ENCODE measurements at regions not wholly inside any gene's neighbourhood (a gene's known extent, or its start where the extent isn't known, plus 50 kb on each side); places are given as distances from the start of the nearest gene placed in this dataset.

GRCh38 chr2:183803596-183803995, 679.4 kb downstream of the NUP35 start (continued):
- no peak for TF ChIP-seq CTCF (IDR thresholded peaks at IDR 0.05)
- no peak for TF ChIP-seq EZH2phosphoT487 (IDR thresholded peaks at IDR 0.05; ENCODE audit: borderline replicate concordance, low read depth)
- no peak for TF ChIP-seq TEAD4 (IDR thresholded peaks at IDR 0.05; ENCODE audit: borderline replicate concordance, insufficient read depth)
- TF ChIP-seq USF1 (IDR thresholded peaks at IDR 0.05; ENCODE audit: borderline replicate concordance, low read depth), result no peak
- TF ChIP-seq TAF1 (IDR thresholded peaks at IDR 0.05; ENCODE audit: borderline replicate concordance, low read depth, low read length), result no peak
- TF ChIP-seq GABPA (IDR thresholded peaks at IDR 0.05; ENCODE audit: low read depth), result no peak

- no peak for DNase-seq
- H3K9ac ChIP-seq, result no peak overlapping the region
These were observed 683.6 kb downstream of the NUP35 start for GRCh38 chr2:183807870-183808269.

GRCh38 chr2:183809404-183809803, 685.2 kb downstream of the NUP35 start:
- no peaks in the 10 kb centered on the region for H3K9me3 ChIP-seq
- no peaks in the 10 kb centered on the region for H3K9me2 ChIP-seq
- WGBS (ENCODE audit: low lambda C conversion rate), result 66% methylated on average over 3 of the region's 3 CpGs
- no peak overlapping the region for H3K9ac ChIP-seq
- POLR2A ChIA-PET, result no interaction called here
- H3K4me3 ChIP-seq (ENCODE audit: low read depth in 2 of 2, low read length in 1 of 2), result no peak overlapping the region
- H3K36me3 ChIP-seq (replicated peaks in 1 of 2; ENCODE audit: control insufficient read depth in 1 of 2, insufficient read depth in 2 of 2, low read length in 1 of 2), result no peaks in the 10 kb centered on the region
- no peaks in the 10 kb centered on the region; a peak in 1 of 4 replicates for H3K4me1 ChIP-seq (ENCODE audit: control insufficient read depth in 1 of 2, insufficient read depth in 2 of 2, low read depth in 1 of 2, low read length in 1 of 2)
- no peaks in the 10 kb centered on the region for H3F3A ChIP-seq (replicated peaks; ENCODE audit: insufficient read depth)
- no peak overlapping the region for H3K27ac ChIP-seq (ENCODE audit: low read depth in 2 of 2, low read length in 1 of 2)
- CTCF ChIA-PET, result no interaction called here
- no peak overlapping the region for H2AFZ ChIP-seq (ENCODE audit: low read depth)
- H4K20me1 ChIP-seq (ENCODE audit: insufficient read depth), result no peaks in the 10 kb centered on the region
- DNase-seq, result no peak
- H3K79me2 ChIP-seq (ENCODE audit: insufficient read depth), result no peaks in the 10 kb centered on the region
- no peak overlapping the region for H3K4me2 ChIP-seq
- no peaks in the 10 kb centered on the region for H3K27me3 ChIP-seq (ENCODE audit: insufficient read depth)
- no peak for TF ChIP-seq RXRA (IDR thresholded peaks at IDR 0.05; ENCODE audit: borderline replicate concordance, low read depth)
- TF ChIP-seq RFX5 (IDR thresholded peaks at IDR 0.05; ENCODE audit: low read length), result no peak
- TF ChIP-seq TAF1 (IDR thresholded peaks at IDR 0.05; ENCODE audit: borderline replicate concordance, low read depth, low read length), result no peak
- no peak for TF ChIP-seq MAX (IDR thresholded peaks at IDR 0.05; ENCODE audit: low read depth)
- TF ChIP-seq ELF1 (IDR thresholded peaks at IDR 0.05), result no peak
- TF ChIP-seq YY1 (IDR thresholded peaks at IDR 0.05; ENCODE audit: low read depth), result no peak
- no peak for TF ChIP-seq FOXM1 (IDR thresholded peaks at IDR 0.05; ENCODE audit: low read depth)
- no peak for TF ChIP-seq RCOR1 (IDR thresholded peaks at IDR 0.05; ENCODE audit: low read length)
- no peak for TF ChIP-seq POLR2AphosphoS5 (IDR thresholded peaks at IDR 0.05; ENCODE audit: low read depth, low read length)
- no peak for TF ChIP-seq NFIC (IDR thresholded peaks at IDR 0.05; ENCODE audit: borderline replicate concordance)
- TF ChIP-seq REST (IDR thresholded peaks at IDR 0.05; ENCODE audit: low read depth, low read length), result no peak

More at GRCh38 chr2:183807870-183808269, 683.6 kb downstream of the NUP35 start:
- WGBS (ENCODE audit: low lambda C conversion rate), result 55% methylated on average over 3 of the region's 3 CpGs
- Histone ChIP-seq H3K36me3 (replicated peaks in 1 of 2; ENCODE audit: control insufficient read depth in 1 of 2, insufficient read depth in 2 of 2, low read length in 1 of 2) (no peaks in the 10 kb centered on the region), H3K9me3 (peaks cover 2% of the 10 kb centered on the region; the same call in 1 of the 2 replicates), H3F3A (replicated peaks; ENCODE audit: insufficient read depth) (no peaks in the 10 kb centered on the region), H3K4me1 (ENCODE audit: control insufficient read depth in 1 of 2, insufficient read depth in 2 of 2, low read depth in 1 of 2, low read length in 1 of 2) (no peaks in the 10 kb centered on the region; a peak in 1 of 4 replicates), H3K27ac (ENCODE audit: low read depth in 2 of 2, low read length in 1 of 2) (no peak overlapping the region), H4K20me1 (ENCODE audit: insufficient read depth) (no peaks in the 10 kb centered on the region), H3K4me3 (ENCODE audit: low read depth in 2 of 2, low read length in 1 of 2) (no peak overlapping the region), H3K4me2 (no peak overlapping the region), H3K27me3 (ENCODE audit: insufficient read depth) (no peaks in the 10 kb centered on the region), H2AFZ (ENCODE audit: low read depth) (no peak overlapping the region), H3K79me2 (ENCODE audit: insufficient read depth) (no peaks in the 10 kb centered on the region), H3K9me2 (no peaks in the 10 kb centered on the region)
- TF ChIP-seq TCF12 (IDR thresholded peaks at IDR 0.05), result no peak
- TF ChIP-seq NFIC (IDR thresholded peaks at IDR 0.05; ENCODE audit: borderline replicate concordance), result no peak
- no peak for TF ChIP-seq CHD2 (IDR thresholded peaks at IDR 0.05; ENCODE audit: low read length, partially characterized antibody)
- no peak for TF ChIP-seq RCOR1 (IDR thresholded peaks at IDR 0.05; ENCODE audit: low read length)
- TF ChIP-seq GABPA (IDR thresholded peaks at IDR 0.05; ENCODE audit: low read depth), result no peak
- no peak for TF ChIP-seq SIN3A (IDR thresholded peaks at IDR 0.05; ENCODE audit: borderline replicate concordance, low read depth, low read length)
- no peak for TF ChIP-seq USF1 (IDR thresholded peaks at IDR 0.05; ENCODE audit: borderline replicate concordance, low read depth)
- ChIA-PET POLR2A (no interaction called here), CTCF (interaction anchor here (0.6 kb wide), 1 partner anchor 10 kb away, joined by 3 read pairs; no protein-coding TSS in a partner anchor)

All from SK-N-SH (cell line).